ENCODE measurements at regions not wholly inside any gene's neighbourhood (a gene's known extent, or its start where the extent isn't known, plus 50 kb on each side); places are given as distances from the start of the nearest gene placed in this dataset.

DNA sequence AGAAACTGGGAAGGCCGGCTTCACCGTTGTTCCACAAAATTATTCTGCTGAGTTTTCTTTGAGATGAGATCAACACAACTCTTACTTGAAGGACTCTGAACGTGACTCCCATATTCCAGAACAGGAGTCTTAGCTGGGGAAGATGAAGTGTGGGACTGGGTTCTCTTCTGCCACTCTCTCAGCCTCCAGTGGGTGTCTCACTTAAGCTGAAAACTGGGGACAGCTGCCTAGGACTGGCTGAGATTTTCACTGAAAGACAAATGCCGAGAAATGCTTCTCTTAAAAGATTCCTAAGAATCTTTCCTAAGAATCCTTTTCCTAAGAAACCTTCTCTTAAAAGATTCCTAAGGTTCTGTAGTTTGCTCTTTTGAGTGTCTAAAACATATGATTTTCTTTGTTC lies 156.6 kb upstream of the LHCGR start:
- TF ChIP-seq, protein P1, sequence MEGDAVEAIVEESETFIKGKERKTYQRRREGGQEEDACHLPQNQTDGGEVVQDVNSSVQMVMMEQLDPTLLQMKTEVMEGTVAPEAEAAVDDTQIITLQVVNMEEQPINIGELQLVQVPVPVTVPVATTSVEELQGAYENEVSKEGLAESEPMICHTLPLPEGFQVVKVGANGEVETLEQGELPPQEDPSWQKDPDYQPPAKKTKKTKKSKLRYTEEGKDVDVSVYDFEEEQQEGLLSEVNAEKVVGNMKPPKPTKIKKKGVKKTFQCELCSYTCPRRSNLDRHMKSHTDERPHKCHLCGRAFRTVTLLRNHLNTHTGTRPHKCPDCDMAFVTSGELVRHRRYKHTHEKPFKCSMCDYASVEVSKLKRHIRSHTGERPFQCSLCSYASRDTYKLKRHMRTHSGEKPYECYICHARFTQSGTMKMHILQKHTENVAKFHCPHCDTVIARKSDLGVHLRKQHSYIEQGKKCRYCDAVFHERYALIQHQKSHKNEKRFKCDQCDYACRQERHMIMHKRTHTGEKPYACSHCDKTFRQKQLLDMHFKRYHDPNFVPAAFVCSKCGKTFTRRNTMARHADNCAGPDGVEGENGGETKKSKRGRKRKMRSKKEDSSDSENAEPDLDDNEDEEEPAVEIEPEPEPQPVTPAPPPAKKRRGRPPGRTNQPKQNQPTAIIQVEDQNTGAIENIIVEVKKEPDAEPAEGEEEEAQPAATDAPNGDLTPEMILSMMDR (IDR thresholded peaks at IDR 0.05) = no peak
- Histone ChIP-seq H3K4me3 (replicated peaks in 1 of 3; ENCODE audit: low read depth in 2 of 3, low read length in 3 of 3) (no peak overlapping the region), H3K27ac (ENCODE audit: low read depth in 1 of 2, low read length in 2 of 2) (no peak overlapping the region), H3K36me3 (replicated peaks in 1 of 2; ENCODE audit: control insufficient read depth in 1 of 2, insufficient read depth in 2 of 2, low read length in 2 of 2) (no peaks in the 10 kb centered on the region), H3K4me1 (ENCODE audit: control insufficient read depth in 1 of 2, insufficient read depth in 2 of 2, low read length in 2 of 2) (no peaks in the 10 kb centered on the region), H3K9me3 (replicated peaks in 1 of 2; ENCODE audit: control insufficient read depth in 1 of 2, insufficient read depth in 1 of 2, low read length in 2 of 2) (no peaks in the 10 kb centered on the region), H3K27me3 (ENCODE audit: control insufficient read depth in 2 of 2, insufficient read depth in 2 of 2, low read length in 2 of 2) (no peaks in the 10 kb centered on the region), H2AFZ (ENCODE audit: insufficient read depth, low read depth, low read length, poor library complexity, severe bottlenecking) (no peak overlapping the region), H3K9ac (ENCODE audit: insufficient read depth, low read length, poor library complexity, severe bottlenecking) (no peak overlapping the region), H4K20me1 (ENCODE audit: insufficient read depth, low read length) (no peaks in the 10 kb centered on the region), H3K4me2 (replicated peaks; ENCODE audit: extremely low read depth, low read length, poor library complexity, severe bottlenecking) (no peak overlapping the region), H3K79me2 (ENCODE audit: insufficient read depth, low read length) (no peaks in the 10 kb centered on the region)
- H3K27me3 Mint-ChIP-seq (ENCODE audit: low read depth in 3 of 3) = peaks cover 2 to 3% (median 2%) of the 10 kb centered on the region in 3 donors
- H3K4me3 Mint-ChIP-seq = no peak overlapping the region
- DNase-seq = no peak
- H3K36me3 Mint-ChIP-seq = no peaks in the 10 kb centered on the region
- no peaks in the 10 kb centered on the region for H3K4me1 Mint-ChIP-seq
- intact Hi-C loops (cut with micrococcal nuclease) = no loop called here
- H3K9me3 Mint-ChIP-seq = peaks cover 0 to 3% (median 0%) of the 10 kb centered on the region in 7 donors
- no CpG with 5 or more reads among the region's 4 CpGs for WGBS (ENCODE audit: insufficient coverage)
- H3K27ac Mint-ChIP-seq = no peak overlapping the region

DNA sequence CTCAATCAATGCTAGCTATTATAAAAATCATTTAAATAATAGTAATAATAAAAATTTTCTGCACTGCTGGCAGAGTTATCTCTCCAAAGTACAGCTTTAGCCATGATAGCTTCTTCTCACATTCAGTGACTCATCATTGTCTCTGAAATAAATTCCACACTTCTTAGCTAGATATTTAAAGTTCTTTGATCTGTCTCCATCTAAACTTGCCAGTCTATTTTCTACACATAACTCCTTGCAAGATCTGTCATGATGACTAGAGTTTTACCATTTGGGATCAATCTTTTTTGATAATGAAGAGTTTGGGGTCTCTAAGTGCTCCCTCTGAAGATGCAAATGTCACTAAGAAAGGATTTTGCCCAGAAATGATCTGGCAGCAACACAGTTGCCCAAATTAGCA lies 155.4 kb upstream of the LHCGR start:
- Histone ChIP-seq H3K4me2 (replicated peaks; ENCODE audit: extremely low read depth, low read length, poor library complexity, severe bottlenecking) (no peak overlapping the region), H3K4me1 (ENCODE audit: control insufficient read depth in 1 of 2, insufficient read depth in 2 of 2, low read length in 2 of 2) (no peaks in the 10 kb centered on the region), H4K20me1 (ENCODE audit: insufficient read depth, low read length) (no peaks in the 10 kb centered on the region), H3K36me3 (replicated peaks in 1 of 2; ENCODE audit: control insufficient read depth in 1 of 2, insufficient read depth in 2 of 2, low read length in 2 of 2) (no peaks in the 10 kb centered on the region), H2AFZ (ENCODE audit: insufficient read depth, low read depth, low read length, poor library complexity, severe bottlenecking) (no peak overlapping the region), H3K9me3 (replicated peaks in 1 of 2; ENCODE audit: control insufficient read depth in 1 of 2, insufficient read depth in 1 of 2, low read length in 2 of 2) (no peaks in the 10 kb centered on the region), H3K27me3 (ENCODE audit: control insufficient read depth in 2 of 2, insufficient read depth in 2 of 2, low read length in 2 of 2) (no peaks in the 10 kb centered on the region), H3K79me2 (ENCODE audit: insufficient read depth, low read length) (no peaks in the 10 kb centered on the region), H3K9ac (ENCODE audit: insufficient read depth, low read length, poor library complexity, severe bottlenecking) (no peak overlapping the region), H3K27ac (ENCODE audit: low read depth in 1 of 2, low read length in 2 of 2) (no peak overlapping the region), H3K4me3 (replicated peaks in 1 of 3; ENCODE audit: low read depth in 2 of 3, low read length in 3 of 3) (no peak overlapping the region)
- no peak for DNase-seq
- H3K27me3 Mint-ChIP-seq (ENCODE audit: low read depth in 3 of 3) = peaks cover 2 to 4% (median 3%) of the 10 kb centered on the region in 3 donors
- no peaks in the 10 kb centered on the region for H3K36me3 Mint-ChIP-seq
- no peak overlapping the region for H3K27ac Mint-ChIP-seq
- intact Hi-C loops (cut with micrococcal nuclease) = no loop called here
- peaks cover 0 to 3% (median 0%) of the 10 kb centered on the region in 7 donors for H3K9me3 Mint-ChIP-seq
- TF ChIP-seq, protein P1 (IDR thresholded peaks at IDR 0.05) = no peak
- H3K4me3 Mint-ChIP-seq = no peak overlapping the region
- H3K4me1 Mint-ChIP-seq = no peaks in the 10 kb centered on the region

Data from CD14-positive monocyte (primary cell).